ENCODE measurements at regions not wholly inside any gene's neighbourhood (a gene's known extent, or its start where the extent isn't known, plus 50 kb on each side); places are given as distances from the start of the nearest gene placed in this dataset.

GRCh38 chr2:60003076-60003475 lies 550.4 kb downstream of the BCL11A start:
- DNase-seq (ENCODE audit: extremely low read depth, low read depth): no peak

- no peak for DNase-seq (ENCODE audit: extremely low read depth, low read depth)
Observed at GRCh38 chr2:60002183-60002867, 551.1 kb downstream of the BCL11A start.

GRCh38 chr2:60000686-60001085 lies 552.8 kb downstream of the BCL11A start:
- no peak for DNase-seq (ENCODE audit: extremely low read depth, low read depth)

- DNase-seq (ENCODE audit: extremely low read depth, low read depth): no peak
Observed at GRCh38 chr2:59998324-59998723, 555.1 kb downstream of the BCL11A start.

GRCh38 chr2:59997371-59997770 lies 556.1 kb downstream of the BCL11A start:
- DNase-seq (ENCODE audit: extremely low read depth, low read depth): no peak

GRCh38 chr2:59996855-59997254 lies 556.6 kb downstream of the BCL11A start:
- DNase-seq (ENCODE audit: extremely low read depth, low read depth): no peak

- DNase-seq (ENCODE audit: extremely low read depth, low read depth): no peak
Observed at GRCh38 chr2:59993726-59994125, 559.7 kb downstream of the BCL11A start.

- no peak for DNase-seq (ENCODE audit: extremely low read depth, low read depth)
Observed at GRCh38 chr2:59988341-59988740, 565.1 kb downstream of the BCL11A start.

GRCh38 chr2:59986511-59986910 lies 566.9 kb downstream of the BCL11A start:
- DNase-seq (ENCODE audit: extremely low read depth, low read depth): no peak

GRCh38 chr2:59985923-59986322 lies 567.5 kb downstream of the BCL11A start:
- DNase-seq (ENCODE audit: extremely low read depth, low read depth): no peak

- DNase-seq (ENCODE audit: extremely low read depth, low read depth): no peak
Observed at GRCh38 chr2:59974051-59974766, 579.2 kb downstream of the BCL11A start.

GRCh38 chr2:59969161-59969560 lies 584.3 kb downstream of the BCL11A start:
- no peak for DNase-seq (ENCODE audit: extremely low read depth, low read depth)

GRCh38 chr2:59968441-59968840 lies 585.0 kb downstream of the BCL11A start:
- DNase-seq (ENCODE audit: extremely low read depth, low read depth): no peak

- no peak for DNase-seq (ENCODE audit: extremely low read depth, low read depth)
Observed at GRCh38 chr2:59967691-59968090, 585.8 kb downstream of the BCL11A start.

- no peak for DNase-seq (ENCODE audit: extremely low read depth, low read depth)
Observed at GRCh38 chr2:59963157-59963556, 590.3 kb downstream of the BCL11A start.

GRCh38 chr2:59961746-59962145 lies 591.7 kb downstream of the BCL11A start:
- DNase-seq (ENCODE audit: extremely low read depth, low read depth): no peak

- no peak for DNase-seq (ENCODE audit: extremely low read depth, low read depth)
Observed at GRCh38 chr2:59959944-59960343, 593.5 kb downstream of the BCL11A start.

GRCh38 chr2:59957504-59957903 lies 596.0 kb downstream of the BCL11A start:
- no peak for DNase-seq (ENCODE audit: extremely low read depth, low read depth)

- DNase-seq (ENCODE audit: extremely low read depth, low read depth): no peak
Observed at GRCh38 chr2:59956981-59957380, 596.5 kb downstream of the BCL11A start.

GRCh38 chr2:59947917-59948541 lies 605.4 kb downstream of the BCL11A start:
- no peak for DNase-seq (ENCODE audit: extremely low read depth, low read depth)

GRCh38 chr2:59947209-59947608 lies 606.2 kb downstream of the BCL11A start:
- no peak for DNase-seq (ENCODE audit: extremely low read depth, low read depth)

GRCh38 chr2:59939236-59939635 lies 614.2 kb downstream of the BCL11A start:
- no peak for DNase-seq (ENCODE audit: extremely low read depth, low read depth)

Data from NCI-H460 (cell line).